CD4-positive, alpha-beta T cell treated with Interleukin-6 for 4 hours (primary cell): ENCODE measurements at regions not wholly inside any gene's neighbourhood (a gene's known extent, or its start where the extent isn't known, plus 50 kb on each side); places are given as distances from the start of the nearest gene placed in this dataset.

Experiments used
- DNase-seq: peaks from one replicate; pipeline ENCODE4 v3.0.0-alpha.2; 2020; ENCODE audit warnings: mixed read lengths

DNA sequence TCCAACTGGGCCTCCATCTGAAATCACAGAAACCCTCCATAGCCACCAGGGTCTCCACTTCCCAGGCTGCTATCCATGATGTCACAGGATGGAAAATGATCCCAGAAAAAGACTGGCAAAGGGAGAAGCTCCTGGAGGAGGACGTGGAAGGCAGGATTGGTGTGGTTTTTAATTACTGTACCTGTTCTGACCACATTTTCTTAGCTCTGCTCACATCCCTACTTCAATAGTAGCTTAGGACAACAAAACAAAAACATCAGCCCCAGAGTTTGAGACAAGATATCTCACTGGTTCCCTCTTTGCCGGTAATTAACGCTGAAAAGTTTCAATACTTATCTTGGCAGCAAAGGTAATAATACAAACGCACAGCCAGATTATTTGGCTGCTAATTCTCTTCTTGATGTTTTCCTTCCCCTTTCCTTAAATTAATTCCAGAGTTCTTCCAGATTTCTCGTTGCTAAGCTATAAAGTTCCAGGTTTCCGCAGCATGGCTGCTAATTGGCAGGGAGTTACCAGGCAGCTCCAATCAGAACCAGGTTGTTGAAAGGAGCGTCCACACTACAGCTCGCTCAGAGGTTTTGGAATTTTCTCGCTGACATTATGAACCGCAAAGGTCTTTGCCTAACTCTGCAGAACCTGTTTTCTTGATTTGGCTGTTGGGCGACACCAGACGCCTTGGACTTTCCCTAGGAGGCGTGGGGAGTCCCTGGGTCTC lies 263.4 kb downstream of the MRTFB start:
- no peak for DNase-seq

DNA sequence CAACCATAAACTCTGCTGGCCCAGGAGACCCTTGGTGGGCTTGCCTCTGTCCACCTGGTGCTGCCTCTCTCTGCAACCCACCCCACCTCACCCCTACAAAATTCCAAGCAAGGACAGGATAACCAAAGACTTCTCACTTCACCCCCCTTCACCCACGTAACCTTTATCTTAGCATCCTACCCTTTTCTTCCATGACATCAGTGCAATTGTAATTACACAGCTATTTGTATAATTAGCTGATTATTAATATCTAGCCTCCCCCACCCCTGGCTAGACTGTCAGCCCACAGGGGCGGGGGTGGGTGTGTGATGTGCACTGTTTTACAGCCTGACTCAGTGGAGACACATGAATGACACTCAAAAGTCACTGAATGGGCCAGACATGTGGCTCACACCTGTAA lies 262.2 kb downstream of the MRTFB start:
- no peak for DNase-seq

DNA sequence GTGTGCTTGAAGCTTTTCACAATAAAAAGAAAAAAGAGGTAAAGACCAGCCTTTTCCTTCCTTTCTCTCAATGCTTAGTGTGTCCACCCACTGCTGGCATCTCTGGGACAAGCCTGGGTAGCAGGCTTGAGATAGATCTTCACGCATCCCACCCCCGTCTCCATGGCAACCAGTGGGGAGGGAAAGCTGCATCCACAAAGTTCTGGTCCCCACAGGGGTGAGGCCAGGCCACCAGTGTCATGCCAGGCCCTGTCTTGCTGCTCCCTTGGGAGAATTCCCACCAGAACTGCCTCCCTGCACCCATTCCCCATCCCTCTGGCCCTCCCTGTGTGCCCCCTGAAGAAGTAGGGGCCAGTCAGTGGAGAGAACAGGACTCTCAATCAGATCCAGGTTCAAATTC lies 259.9 kb downstream of the MRTFB start:
- no peak for DNase-seq

DNA sequence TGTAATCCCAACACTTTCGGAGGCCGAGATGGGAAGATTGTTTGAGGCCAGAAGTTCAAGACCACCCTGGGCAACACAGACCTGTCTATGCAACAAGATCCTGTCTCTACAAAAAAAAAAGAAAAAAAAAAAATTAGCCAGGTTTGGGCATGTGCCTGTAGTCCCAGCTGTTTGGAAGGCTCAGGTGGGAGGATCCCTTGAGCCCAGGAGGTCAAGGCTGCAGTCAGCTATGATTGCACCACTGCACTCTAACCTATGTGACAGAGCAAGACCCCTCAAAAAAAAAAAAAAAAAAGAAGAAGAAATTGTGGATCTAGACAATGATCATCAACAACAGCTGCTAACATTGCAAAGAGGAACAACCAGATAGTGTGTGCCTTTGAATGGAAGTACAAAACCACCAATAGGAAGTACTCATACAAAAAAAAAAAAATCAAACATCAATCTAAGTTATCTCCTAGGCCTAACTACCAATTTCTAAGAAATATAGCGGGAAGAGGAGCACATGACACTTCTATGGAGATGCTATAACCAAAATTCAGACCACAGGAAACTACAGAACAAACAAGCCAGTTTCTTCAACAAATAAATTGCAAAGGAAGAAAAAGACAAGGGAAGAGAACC lies 258.7 kb downstream of the MRTFB start:
- no peak for DNase-seq

DNA sequence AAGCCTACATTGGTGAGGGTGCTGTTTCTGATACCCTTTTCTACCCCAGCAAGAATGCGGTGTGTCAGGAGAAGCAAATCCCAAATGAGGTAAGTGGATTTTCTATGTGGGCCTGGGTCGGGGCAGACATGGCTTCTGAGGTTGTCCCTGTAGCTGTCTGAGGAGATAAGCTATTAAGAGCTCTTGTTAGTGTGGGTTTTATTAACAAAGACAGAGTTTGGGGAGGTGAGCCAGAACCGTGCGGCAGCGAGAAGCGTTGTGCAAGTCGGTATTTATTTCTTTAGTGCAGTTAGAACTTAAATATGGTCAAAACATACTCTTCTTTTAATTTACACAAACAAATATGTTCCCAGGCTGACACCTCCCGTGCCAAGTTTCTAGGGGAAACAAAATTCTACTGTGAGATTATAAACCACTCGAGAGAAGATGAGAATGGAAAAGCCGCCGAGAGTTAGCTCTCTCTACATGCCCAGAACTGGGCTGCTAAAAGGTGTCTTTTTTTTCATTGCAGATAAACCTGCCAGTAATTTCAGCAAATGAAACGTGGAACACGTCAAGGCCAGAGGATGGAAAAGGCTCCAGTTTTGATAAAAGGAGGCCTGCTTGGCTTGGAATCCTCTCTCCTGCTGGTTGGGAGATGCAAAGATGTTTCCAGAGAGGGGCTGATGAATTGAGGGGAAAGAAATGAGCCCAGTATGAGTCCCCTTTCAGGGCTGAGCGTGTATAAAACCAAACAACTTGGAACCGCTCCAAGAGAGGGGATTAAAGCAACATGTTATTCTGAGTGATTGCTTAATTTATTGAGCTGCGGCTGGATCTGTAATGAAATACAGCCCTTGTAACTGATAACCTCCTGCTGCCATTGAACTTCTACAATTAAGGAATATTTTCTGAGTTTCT lies 254.6 kb downstream of the MRTFB start:
- DNase-seq, result no peak

DNA sequence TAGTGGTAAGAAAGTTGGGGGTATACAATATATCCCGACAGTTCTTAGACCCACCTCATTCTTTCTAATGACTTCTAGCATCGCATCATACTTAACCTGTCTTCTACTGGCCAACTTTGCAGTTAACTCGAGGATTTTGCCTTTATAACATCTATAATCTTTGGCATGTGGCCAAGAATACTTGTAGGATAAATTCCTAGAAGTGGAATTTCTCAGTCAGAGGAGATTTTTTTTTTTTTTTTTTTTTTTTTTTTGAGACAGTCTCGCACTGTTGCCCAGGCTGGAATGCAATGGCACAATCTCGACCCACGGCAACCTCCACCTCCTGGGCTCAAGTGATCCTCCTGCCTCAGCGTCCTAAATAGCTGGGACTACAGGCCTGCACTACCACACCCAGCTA lies 253.5 kb downstream of the MRTFB start:
- no peak for DNase-seq

DNA sequence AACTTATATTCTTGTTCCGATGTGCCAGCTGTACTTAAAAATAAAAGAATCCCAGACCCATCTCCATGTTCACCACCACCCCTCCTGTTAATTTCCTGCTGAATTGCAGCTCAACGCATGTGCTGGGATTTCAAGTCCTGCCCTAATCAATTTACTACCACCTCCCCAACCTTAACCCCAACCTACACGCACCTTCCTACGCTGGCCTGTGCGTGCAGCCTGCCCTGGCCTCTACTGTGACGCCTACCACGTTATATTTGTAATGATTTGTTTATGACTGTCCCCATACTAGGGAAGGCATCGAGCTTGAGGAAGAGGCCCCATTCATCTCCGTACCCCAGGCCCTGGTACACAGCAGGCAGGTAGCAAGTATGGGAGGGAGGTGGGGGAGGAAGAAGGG lies 251.1 kb downstream of the MRTFB start:
- DNase-seq, result no peak

DNA sequence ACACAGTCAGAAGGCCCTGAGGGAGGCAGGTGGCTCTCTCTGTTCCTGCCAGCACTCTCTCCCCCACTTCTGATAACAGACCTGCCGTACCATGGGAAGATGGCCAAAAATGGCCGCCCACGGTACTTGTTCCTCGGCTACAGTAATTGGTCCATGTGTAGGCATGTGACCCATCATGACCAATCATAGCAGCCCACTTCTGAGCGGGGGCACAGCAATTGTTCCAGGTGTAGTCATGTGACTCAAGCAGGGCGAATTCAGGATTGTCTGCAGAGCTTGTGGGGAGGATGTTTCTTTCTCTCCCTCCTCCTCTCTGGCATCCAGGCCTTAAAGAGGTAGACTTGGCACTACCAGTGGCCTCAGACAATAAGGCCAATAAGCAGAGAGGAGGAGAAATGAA lies 250.4 kb downstream of the MRTFB start:
- no peak for DNase-seq

DNA sequence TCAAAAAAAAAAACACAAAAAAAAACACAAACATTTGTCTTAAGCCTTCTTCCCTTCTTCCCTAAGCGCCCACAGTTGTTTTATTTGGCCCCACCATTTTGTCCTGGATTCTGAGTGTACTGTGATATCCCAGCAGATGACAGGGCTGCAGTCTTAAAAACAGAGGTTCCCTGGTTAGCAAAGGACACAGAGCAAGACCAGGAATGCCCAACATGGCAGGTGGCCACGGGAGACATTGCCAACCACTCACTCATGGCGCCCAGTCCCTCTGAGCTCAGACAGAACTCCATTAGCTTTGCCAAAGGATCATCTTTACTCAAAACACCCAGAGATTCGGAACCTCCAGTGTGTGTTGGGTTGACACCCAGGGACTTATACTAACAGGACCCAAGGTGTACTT lies 249.3 kb downstream of the MRTFB start:
- DNase-seq, result no peak
